Uterus (tissue), 3 donors: ENCODE measurements at regions not wholly inside any gene's neighbourhood (a gene's known extent, or its start where the extent isn't known, plus 50 kb on each side); places are given as distances from the start of the nearest gene placed in this dataset.

ENCODE experiments used
- DNase-seq, 2 donors: peaks; one replicate each; pipeline ENCODE4 v3.0.0-alpha.2; 2019 to 2020
- H3K27ac ChIP-seq, 2 donors: fragments of 200-600 bp; sonication (generic); 1 replicate in 1 of 2; 2 replicates in 1 of 2; pipeline ENCODE4 v1.5.1; 2016 to 2018
- H3K27me3 ChIP-seq, 2 donors: fragments of 200-600 bp; sonication (generic); one replicate each; pipeline ENCODE4 v1.5.1; 2018 to 2019; ENCODE audit warnings: control low read depth in 1 of 2
- H3K36me3 ChIP-seq, 2 donors: fragments of 200-600 bp; sonication (generic); one replicate each; pipeline ENCODE4 v1.5.1; 2019; ENCODE audit warnings: control low read depth in 1 of 2
- H3K4me1 ChIP-seq, 2 donors: fragments of 200-600 bp; sonication (generic); one replicate each; pipeline ENCODE4 v1.5.1; 2018 to 2019; ENCODE audit warnings: control low read depth in 1 of 2
- H3K4me3 ChIP-seq, 2 donors: fragments of 200-600 bp; sonication (generic); 1 replicate in 1 of 2; 2 replicates in 1 of 2; pipeline ENCODE4 v1.5.1; 2018 to 2019; ENCODE audit warnings: mild to moderate bottlenecking in 1 of 2
- H3K9me3 ChIP-seq, 2 donors: fragments of 200-600 bp; sonication (generic); one replicate each; pipeline ENCODE4 v1.5.1; 2019; ENCODE audit warnings: control low read depth in 1 of 2
- CTCF ChIP-seq, 4 experiments: fragments of 200-600 bp in 2 of 4; fragments of 450-650 bp in 2 of 4; sonication (generic) in 2 of 4; IDR thresholded peaks; one replicate each; pipeline ENCODE4 v1.5.1; 2016 to 2019; ENCODE audit warnings: antibody characterized with exemption in 4 of 4, mild to moderate bottlenecking in 2 of 4, moderate library complexity in 1 of 4
- POLR2A ChIP-seq, 2 donors: fragments of 450-650 bp; IDR thresholded peaks; one replicate each; pipeline ENCODE4 v1.6.1; 2016; ENCODE audit warnings: antibody characterized with exemption in 2 of 2, mild to moderate bottlenecking in 1 of 2, moderate library complexity in 1 of 2
- intact Hi-C: fragments of 100-400 bp; cut with DNase I; formaldehyde crosslinking; loops from one replicate; pipeline ENCODE4 v1.15.1; 2023; ENCODE audit warnings: low total_unique reads
- donor health status: DM: yes; HTN: yes; CAD: no.

GRCh38 chr2:236672606-236673005 is 103.0 kb downstream of the ACKR3 start:
- no peak for DNase-seq
- no peaks in the 10 kb centered on the region for H3K9me3 ChIP-seq
- TF ChIP-seq CTCF (IDR thresholded peaks at IDR 0.05) = no peak
- TF ChIP-seq POLR2A (IDR thresholded peaks at IDR 0.05) = no peak
- intact Hi-C loops = no loop called here
- no peaks in the 10 kb centered on the region for H3K4me1 ChIP-seq
- no peaks in the 10 kb centered on the region for H3K36me3 ChIP-seq
- no peak overlapping the region for H3K27ac ChIP-seq
- H3K27me3 ChIP-seq = no peaks in the 10 kb centered on the region
- no peak overlapping the region for H3K4me3 ChIP-seq

GRCh38 chr2:236673126-236673822 is 103.6 kb downstream of the ACKR3 start:
- intact Hi-C loops = no loop called here
- no peak overlapping the region for H3K27ac ChIP-seq
- no peak overlapping the region for H3K4me3 ChIP-seq
- H3K9me3 ChIP-seq = no peaks in the 10 kb centered on the region
- H3K27me3 ChIP-seq = no peaks in the 10 kb centered on the region
- DNase-seq = no peak
- no peaks in the 10 kb centered on the region for H3K4me1 ChIP-seq
- TF ChIP-seq CTCF (IDR thresholded peaks at IDR 0.05) (no peak), POLR2A (IDR thresholded peaks at IDR 0.05) (no peak)
- no peaks in the 10 kb centered on the region for H3K36me3 ChIP-seq

DNA sequence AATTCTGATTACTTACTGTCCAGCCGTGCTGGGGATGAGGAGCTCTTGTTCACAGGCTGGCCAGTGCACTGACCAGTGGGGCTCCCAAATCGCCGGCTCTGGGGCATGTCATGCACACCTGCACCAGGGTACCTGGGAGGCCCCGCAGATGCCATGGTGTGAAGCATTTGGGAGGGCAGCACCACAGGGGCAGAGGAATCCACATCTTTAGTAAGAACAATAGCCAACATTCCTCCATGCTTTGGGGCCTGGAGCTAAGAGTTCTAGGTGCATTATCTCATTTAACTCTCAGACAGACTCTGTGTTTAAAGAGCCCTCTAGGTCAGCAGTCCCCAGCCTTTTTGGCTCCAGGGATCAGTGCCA is 104.2 kb downstream of the ACKR3 start:
- DNase-seq = no peak
- TF ChIP-seq CTCF (IDR thresholded peaks at IDR 0.05) = no peak
- TF ChIP-seq POLR2A (IDR thresholded peaks at IDR 0.05) = no peak
- H3K27me3 ChIP-seq = no peaks in the 10 kb centered on the region
- no peaks in the 10 kb centered on the region for H3K36me3 ChIP-seq
- H3K27ac ChIP-seq = no peak overlapping the region
- H3K4me1 ChIP-seq = no peaks in the 10 kb centered on the region
- intact Hi-C loops = no loop called here
- no peaks in the 10 kb centered on the region for H3K9me3 ChIP-seq
- H3K4me3 ChIP-seq = no peak overlapping the region

DNA sequence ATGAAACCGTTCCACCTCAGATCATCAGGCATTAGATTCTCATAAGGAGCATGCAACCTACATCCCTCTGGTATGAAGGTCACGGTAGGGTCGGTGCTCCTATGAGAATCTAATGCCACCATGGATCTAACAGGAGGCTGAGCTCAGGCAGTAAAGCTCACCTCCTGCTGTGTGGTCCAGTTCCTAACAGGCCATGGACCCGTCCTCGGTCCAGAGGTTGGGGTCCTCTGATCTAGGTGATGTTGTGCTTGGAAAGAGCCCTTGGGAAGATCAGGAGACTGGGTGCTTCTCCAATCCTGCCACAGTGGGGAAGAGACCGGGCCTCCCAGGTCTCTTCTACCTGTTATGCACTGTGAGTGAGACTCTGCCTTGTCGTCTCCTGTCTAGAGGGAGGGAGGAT is 104.6 kb downstream of the ACKR3 start:
- DNase-seq = no peak
- Histone ChIP-seq H3K4me1 (no peaks in the 10 kb centered on the region), H3K9me3 (no peaks in the 10 kb centered on the region), H3K27ac (no peak overlapping the region), H3K4me3 (no peak overlapping the region), H3K27me3 (no peaks in the 10 kb centered on the region), H3K36me3 (no peaks in the 10 kb centered on the region)
- intact Hi-C loops = no loop called here
- no peak for TF ChIP-seq CTCF (IDR thresholded peaks at IDR 0.05)
- no peak for TF ChIP-seq POLR2A (IDR thresholded peaks at IDR 0.05)

- Histone ChIP-seq H3K36me3 (no peaks in the 10 kb centered on the region), H3K9me3 (no peaks in the 10 kb centered on the region), H3K27ac (no peak overlapping the region), H3K27me3 (no peaks in the 10 kb centered on the region), H3K4me1 (no peaks in the 10 kb centered on the region), H3K4me3 (no peak overlapping the region)
- DNase-seq = no peak
- intact Hi-C loops = no loop called here
- TF ChIP-seq POLR2A (IDR thresholded peaks at IDR 0.05) = no peak
- no peak for TF ChIP-seq CTCF (IDR thresholded peaks at IDR 0.05)
These were observed 105.0 kb downstream of the ACKR3 start for GRCh38 chr2:236674646-236675045.
